H9 (cell line): ENCODE measurements at regions not wholly inside any gene's neighbourhood (a gene's known extent, or its start where the extent isn't known, plus 50 kb on each side); places are given as distances from the start of the nearest gene placed in this dataset.
A peak's percentile ranks its signal among the peaks of the same experiment; 100 is the strongest.

Experiments
- DNase-seq: peaks from one replicate; pipeline ENCODE4 v3.0.0-alpha.2; 2017
- H2AFZ ChIP-seq: one replicate; pipeline ENCODE4 v1.6.1; 2013; ENCODE audit warnings: mild to moderate bottlenecking, low read length, control low read depth, moderate library complexity
- H2AK5ac ChIP-seq: 2 replicates; pipeline ENCODE4 v1.6.1; 2013; ENCODE audit warnings: low read length, control low read depth, mixed read lengths; ENCODE audit not compliant: insufficient read length
- H2BK120ac ChIP-seq: one replicate; pipeline ENCODE4 v1.6.1; 2013; ENCODE audit warnings: low read depth, mild to moderate bottlenecking, low read length, control low read depth, inconsistent platforms; ENCODE audit not compliant: poor library complexity, severe bottlenecking
- H2BK12ac ChIP-seq: 2 replicates; pipeline ENCODE4 v1.6.1; 2013; ENCODE audit warnings: low read length, control low read depth, mixed read lengths, low read depth; ENCODE audit not compliant: insufficient read length
- H2BK15ac ChIP-seq: 2 replicates; pipeline ENCODE4 v1.6.1; 2013; ENCODE audit warnings: low read depth, low read length, control low read depth
- H2BK20ac ChIP-seq: one replicate; pipeline ENCODE4 v1.6.1; 2013; ENCODE audit warnings: low read depth, mild to moderate bottlenecking, low read length, control low read depth, inconsistent platforms; ENCODE audit not compliant: poor library complexity, severe bottlenecking
- H2BK5ac ChIP-seq: 2 replicates; pipeline ENCODE4 v1.6.1; 2013; ENCODE audit warnings: low read length, control low read depth, mixed read lengths; ENCODE audit not compliant: insufficient read length
- H3K14ac ChIP-seq: 2 replicates; pipeline ENCODE4 v1.6.1; 2013; ENCODE audit warnings: low read length, control low read depth; ENCODE audit not compliant: insufficient read depth
- H3K18ac ChIP-seq: 2 replicates; pipeline ENCODE4 v1.6.1; 2013; ENCODE audit warnings: low read depth, mild to moderate bottlenecking, mixed read lengths, low read length, control low read depth; ENCODE audit not compliant: insufficient read length
- H3K23ac ChIP-seq: 2 replicates; pipeline ENCODE4 v1.6.1; 2013; ENCODE audit warnings: low read length, control low read depth, mixed read lengths, low read depth; ENCODE audit not compliant: insufficient read length
- H3K23me2 ChIP-seq: 2 replicates; pipeline ENCODE4 v1.6.1; 2013; ENCODE audit warnings: low read depth, mild to moderate bottlenecking, mixed read lengths, low read length, control low read depth; ENCODE audit not compliant: insufficient read length, poor library complexity, severe bottlenecking
- H3K27ac ChIP-seq: 2 replicates; pipeline ENCODE4 v1.5.1; 2013; ENCODE audit warnings: low read length, control low read depth, mixed read lengths, low read depth; ENCODE audit not compliant: insufficient read length
- H3K27me3 ChIP-seq: 2 replicates; pipeline ENCODE4 v1.6.1; 2013; ENCODE audit warnings: low read length, control low read depth, inconsistent platforms; ENCODE audit not compliant: insufficient read depth
- H3K4ac ChIP-seq: 2 replicates; pipeline ENCODE4 v1.6.1; 2013; ENCODE audit warnings: low read depth, mild to moderate bottlenecking, control low read depth, inconsistent platforms, low read length, moderate library complexity
- H3K4me1 ChIP-seq: 2 replicates; pipeline ENCODE4 v1.6.1; 2013; ENCODE audit warnings: low read length, control low read depth, inconsistent platforms; ENCODE audit not compliant: insufficient read depth
- H3K4me2 ChIP-seq: 2 replicates; pipeline ENCODE4 v1.6.1; 2013; ENCODE audit warnings: low read length, control low read depth, mixed read lengths; ENCODE audit not compliant: insufficient read length, insufficient read depth
- H3K56ac ChIP-seq: 2 replicates; pipeline ENCODE4 v1.6.1; 2013; ENCODE audit warnings: low read depth, mild to moderate bottlenecking, mixed read lengths, low read length, control low read depth; ENCODE audit not compliant: insufficient read length
- H3K79me1 ChIP-seq: 2 replicates; pipeline ENCODE4 v1.6.1; 2013; ENCODE audit warnings: low read depth, mild to moderate bottlenecking, moderate library complexity, low read length, control low read depth, inconsistent platforms; ENCODE audit not compliant: insufficient read depth, poor library complexity, severe bottlenecking
- H3K79me2 ChIP-seq: 2 replicates; pipeline ENCODE4 v1.6.1; 2013; ENCODE audit warnings: low read length, control low read depth, inconsistent platforms; ENCODE audit not compliant: insufficient read depth
- H3K9ac ChIP-seq: 2 replicates; pipeline ENCODE4 v1.6.1; 2013; ENCODE audit warnings: low read length, control low read depth, mixed read lengths; ENCODE audit not compliant: insufficient read length; ENCODE audit errors: extremely low read depth
- H3K9me3 ChIP-seq: one replicate; pipeline ENCODE4 v1.6.1; 2013; ENCODE audit warnings: low read depth, low read length, inconsistent platforms; ENCODE audit not compliant: control insufficient read depth
- H3T11ph ChIP-seq: one replicate; pipeline ENCODE4 v1.6.1; 2013; ENCODE audit warnings: mild to moderate bottlenecking, low read length, control low read depth, inconsistent platforms
- H4K20me1 ChIP-seq: one replicate; pipeline ENCODE4 v1.6.1; 2013; ENCODE audit not compliant: control insufficient read depth, insufficient read length, insufficient read depth
- H4K5ac ChIP-seq: 2 replicates; pipeline ENCODE4 v1.6.1; 2013; ENCODE audit warnings: low read depth, mild to moderate bottlenecking, mixed read lengths, low read length, control low read depth; ENCODE audit not compliant: insufficient read length
- H4K8ac ChIP-seq: replicated peaks from 2 replicates; pipeline ENCODE4 v1.6.1; 2013; ENCODE audit warnings: low read length, control low read depth, mixed read lengths, low read depth; ENCODE audit not compliant: insufficient read length
- H4K91ac ChIP-seq: 2 replicates; pipeline ENCODE4 v1.6.1; 2013; ENCODE audit warnings: low read depth, mild to moderate bottlenecking, moderate library complexity, mixed read lengths, low read length, control low read depth; ENCODE audit not compliant: insufficient read length
- H3K27ac Mint-ChIP-seq, 3 experiments: 2 replicates in 2 of 3; 3 replicates in 1 of 3; pipeline ENCODE4 v1.8.0; 2020 to 2021; ENCODE audit warnings: mixed read lengths in 3 of 3, mild to moderate bottlenecking in 1 of 3, moderate library complexity in 1 of 3
- H3K27me3 Mint-ChIP-seq: 2 replicates; pipeline ENCODE4 v1.8.0; 2021; ENCODE audit warnings: low read depth, mild to moderate bottlenecking, moderate library complexity, mixed read lengths
- H3K36me3 Mint-ChIP-seq, 3 experiments: 2 replicates in 2 of 3; 3 replicates in 1 of 3; pipeline ENCODE4 v1.8.0; 2020 to 2021; ENCODE audit warnings: low read depth in 3 of 3, mixed read lengths in 3 of 3; ENCODE audit not compliant: insufficient read depth in 1 of 3
- H3K4me1 Mint-ChIP-seq, 2 experiments: 2 replicates each; pipeline ENCODE4 v1.8.0; 2020; ENCODE audit warnings: mixed read lengths in 2 of 2
- H3K4me3 Mint-ChIP-seq, 2 experiments: 2 replicates in 1 of 2; 3 replicates in 1 of 2; pipeline ENCODE4 v1.8.0; 2020 to 2021; ENCODE audit warnings: mild to moderate bottlenecking in 2 of 2, mixed read lengths in 2 of 2, moderate library complexity in 1 of 2
- H3K9me3 Mint-ChIP-seq, 2 experiments: 2 replicates in 1 of 2; 3 replicates in 1 of 2; pipeline ENCODE4 v1.8.0; 2020; ENCODE audit warnings: mild to moderate bottlenecking in 2 of 2, mixed read lengths in 2 of 2, moderate library complexity in 1 of 2
- WGBS: extraction: QIAGEN DNeasy Blood & Tissue Kit; methylation state at CpG from one replicate; pipeline ENCODE4 v1.1.7; 2013; ENCODE audit warnings: missing lambda C conversion rate, low lambda C conversion rate, mixed read lengths; ENCODE audit not compliant: insufficient read length; ENCODE audit errors: extremely low coverage; 5-methylcytosine and 5-hydroxymethylcytosine counted together
- TF ChIP-seq, protein P1 (sequence below): fragments of 200-600 bp; sonication (generic); conservative IDR thresholded peaks from 3 replicates; pipeline ENCODE4 v1.8.0; 2021; ENCODE audit warnings: antibody characterized with exemption, mild to moderate bottlenecking

DNA sequence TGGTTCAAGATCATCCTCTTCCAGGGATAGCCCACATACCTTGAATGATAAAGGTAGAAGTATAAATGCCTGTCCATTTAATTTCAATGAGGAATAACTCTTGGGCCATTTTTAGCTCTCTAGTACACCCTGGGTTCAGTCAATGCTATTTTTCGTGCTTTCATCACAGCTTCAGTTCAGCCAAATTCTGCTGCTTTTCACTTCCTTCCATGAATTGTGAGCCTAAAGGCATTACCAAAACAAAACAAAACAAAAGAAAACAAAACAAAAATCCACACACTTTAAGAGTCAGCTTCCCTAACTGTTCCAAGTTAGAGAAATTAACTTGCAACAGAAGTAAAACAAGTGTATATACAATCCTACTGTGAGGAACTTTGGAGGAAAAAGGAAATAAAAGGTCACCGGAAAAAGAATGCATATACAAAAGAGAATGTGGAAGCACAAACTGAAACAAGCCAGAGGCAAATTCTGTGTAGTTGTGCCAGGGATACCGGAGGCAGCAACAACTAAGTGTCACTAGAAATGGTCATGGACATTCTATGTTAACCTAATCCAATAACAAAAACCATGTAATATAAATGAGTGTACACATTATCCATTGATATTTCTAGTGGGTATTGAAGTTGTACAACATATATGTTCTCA, 423.1 kb downstream of the KCTD8 start:
- Histone ChIP-seq H3K27ac (no peak overlapping the region), H3T11ph (no peak overlapping the region), H3K23ac (no peak overlapping the region), H3K14ac (no peak overlapping the region), H2BK5ac (no peak overlapping the region), H2BK12ac (no peak overlapping the region), H2BK120ac (no peak overlapping the region), H3K18ac (no peak overlapping the region), H3K23me2 (no peaks in the 10 kb centered on the region), H3K9me3 (no peaks in the 10 kb centered on the region), H3K56ac (no peak overlapping the region), H4K20me1 (no peaks in the 10 kb centered on the region), H2BK15ac (no peak overlapping the region), H3K27me3 (no peaks in the 10 kb centered on the region), H3K79me1 (no peaks in the 10 kb centered on the region), H4K5ac (no peak overlapping the region), H2AFZ (no peak overlapping the region), H3K4me2 (no peak overlapping the region), H4K91ac (no peak overlapping the region), H2AK5ac (no peak overlapping the region), H3K4ac (no peak overlapping the region), H4K8ac (no peak overlapping the region), H3K9ac (no peak overlapping the region), H3K79me2 (no peaks in the 10 kb centered on the region), H3K4me1 (no peaks in the 10 kb centered on the region; the same call in 1 of the 2 replicates), H2BK20ac (no peak overlapping the region)
- DNase-seq = no peak
- no peak overlapping the region for H3K4me3 Mint-ChIP-seq
- TF ChIP-seq, protein P1, sequence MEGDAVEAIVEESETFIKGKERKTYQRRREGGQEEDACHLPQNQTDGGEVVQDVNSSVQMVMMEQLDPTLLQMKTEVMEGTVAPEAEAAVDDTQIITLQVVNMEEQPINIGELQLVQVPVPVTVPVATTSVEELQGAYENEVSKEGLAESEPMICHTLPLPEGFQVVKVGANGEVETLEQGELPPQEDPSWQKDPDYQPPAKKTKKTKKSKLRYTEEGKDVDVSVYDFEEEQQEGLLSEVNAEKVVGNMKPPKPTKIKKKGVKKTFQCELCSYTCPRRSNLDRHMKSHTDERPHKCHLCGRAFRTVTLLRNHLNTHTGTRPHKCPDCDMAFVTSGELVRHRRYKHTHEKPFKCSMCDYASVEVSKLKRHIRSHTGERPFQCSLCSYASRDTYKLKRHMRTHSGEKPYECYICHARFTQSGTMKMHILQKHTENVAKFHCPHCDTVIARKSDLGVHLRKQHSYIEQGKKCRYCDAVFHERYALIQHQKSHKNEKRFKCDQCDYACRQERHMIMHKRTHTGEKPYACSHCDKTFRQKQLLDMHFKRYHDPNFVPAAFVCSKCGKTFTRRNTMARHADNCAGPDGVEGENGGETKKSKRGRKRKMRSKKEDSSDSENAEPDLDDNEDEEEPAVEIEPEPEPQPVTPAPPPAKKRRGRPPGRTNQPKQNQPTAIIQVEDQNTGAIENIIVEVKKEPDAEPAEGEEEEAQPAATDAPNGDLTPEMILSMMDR = no peak
- no peaks in the 10 kb centered on the region for H3K9me3 Mint-ChIP-seq
- no peaks in the 10 kb centered on the region for H3K27me3 Mint-ChIP-seq
- peak overlapping the region in 1 of 3 experiments; percentile 54; a peak in 1 of 7 replicates for H3K27ac Mint-ChIP-seq
- H3K4me1 Mint-ChIP-seq = peaks cover 7 to 9% of the 10 kb centered on the region in 2 experiments
- no peaks in the 10 kb centered on the region; a peak in 1 of 7 replicates for H3K36me3 Mint-ChIP-seq
- WGBS = no CpG with 5 or more reads among the region's 3 CpGs
